Fibroblast of mammary gland (primary cell): ENCODE measurements at regions not wholly inside any gene's neighbourhood (a gene's known extent, or its start where the extent isn't known, plus 50 kb on each side); places are given as distances from the start of the nearest gene placed in this dataset.
A peak's percentile ranks its signal among the peaks of the same experiment; 100 is the strongest.

Experiments
- DNase-seq: peaks from one replicate; pipeline ENCODE4 v3.0.0-alpha.2; 2010; ENCODE audit warnings: low read depth
- H3K4me3 ChIP-seq: 2 replicates; pipeline ENCODE4 v1.5.1; 2011; ENCODE audit warnings: low read depth, mild to moderate bottlenecking, low read length, moderate library complexity; ENCODE audit not compliant: control insufficient read depth
- CTCF ChIP-seq: conservative IDR thresholded peaks from 2 replicates; pipeline ENCODE4 v1.5.1; 2011; ENCODE audit warnings: low read depth, low read length, inconsistent platforms; ENCODE audit not compliant: control insufficient read depth, insufficient read depth

DNA sequence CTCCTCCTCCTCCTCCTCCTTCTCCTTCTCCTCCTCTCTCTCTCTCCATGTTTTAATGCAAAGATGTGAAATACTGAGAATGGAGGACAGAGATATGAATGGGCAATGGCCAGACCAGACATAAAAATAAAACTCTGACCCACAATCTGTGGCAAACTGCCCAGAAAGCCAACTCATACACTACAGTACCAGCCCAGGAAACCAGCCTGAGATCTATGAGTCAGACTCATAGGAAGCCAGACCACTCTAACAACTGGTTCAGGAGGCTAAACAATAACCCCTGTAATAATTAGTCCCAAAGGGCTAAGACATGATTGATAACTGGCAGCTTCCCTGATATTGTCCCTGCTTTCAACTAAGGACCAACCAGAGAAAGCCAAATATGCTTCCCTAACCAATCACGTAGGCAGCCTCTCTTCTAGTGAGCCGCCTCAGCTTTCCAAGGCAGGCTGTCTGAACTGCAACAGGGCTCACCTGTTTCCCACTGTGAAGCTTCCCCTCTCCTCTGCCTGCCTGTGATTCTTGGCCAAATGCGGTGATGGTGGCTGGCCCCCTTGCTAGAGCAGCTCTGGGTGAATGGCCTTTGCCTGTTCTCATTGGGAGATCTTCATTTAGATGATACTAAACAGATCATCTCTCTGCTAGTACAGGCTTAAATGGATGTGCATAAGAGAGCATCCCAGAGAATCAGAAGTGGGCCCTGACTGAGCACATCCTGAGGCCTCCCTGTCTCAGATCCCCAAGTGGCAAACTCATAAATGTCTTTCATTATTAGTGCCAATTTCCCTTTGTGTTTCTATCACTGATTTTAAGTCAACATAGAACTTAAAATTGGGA is 817.6 kb downstream of the TNS3 start:
- H3K4me3 ChIP-seq = no peak overlapping the region
- TF ChIP-seq CTCF = no peak
- DNase-seq = peak; percentile 98

- no peak overlapping the region for H3K4me3 ChIP-seq
- no peak for DNase-seq
- TF ChIP-seq CTCF = no peak
These were observed 818.6 kb downstream of the TNS3 start for GRCh38 chr7:46763344-46763743.

DNA sequence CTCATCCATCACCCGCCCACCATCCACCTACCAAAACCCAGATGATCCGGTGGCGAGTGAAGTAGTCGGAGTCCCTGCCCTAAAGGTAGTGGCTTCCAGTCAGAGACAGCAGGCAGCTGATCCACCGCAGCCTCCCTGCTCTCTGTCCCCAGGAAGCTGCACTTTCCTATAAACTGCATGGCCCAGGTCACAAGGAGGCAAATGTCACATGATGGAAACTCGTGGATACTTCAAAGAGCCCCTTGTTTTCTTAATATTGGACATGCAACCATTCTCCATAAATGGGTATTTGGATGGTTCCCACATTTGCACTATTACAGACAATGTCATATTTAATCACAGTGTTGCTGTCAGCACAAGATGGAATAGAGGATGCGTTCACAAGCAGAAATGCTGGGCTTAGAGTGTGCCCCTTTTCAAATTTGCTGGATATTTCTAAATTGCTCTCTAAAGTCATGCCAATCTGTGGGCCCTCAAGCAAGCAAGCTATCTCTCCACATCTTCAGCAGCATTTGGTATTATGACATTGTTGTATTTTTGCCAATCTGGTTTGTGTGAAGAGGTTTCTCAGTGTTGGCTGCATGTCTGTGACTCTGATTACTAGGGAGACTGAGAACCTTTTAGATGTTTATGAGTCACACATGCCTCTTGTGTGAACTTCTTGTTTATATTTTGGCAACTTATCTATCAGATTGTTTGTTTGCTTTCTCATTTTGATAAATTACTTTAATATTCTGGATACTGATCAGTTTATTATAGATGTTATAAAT is 822.0 kb downstream of the TNS3 start:
- no peak overlapping the region for H3K4me3 ChIP-seq
- TF ChIP-seq CTCF = no peak
- peak; percentile 72 for DNase-seq

DNA sequence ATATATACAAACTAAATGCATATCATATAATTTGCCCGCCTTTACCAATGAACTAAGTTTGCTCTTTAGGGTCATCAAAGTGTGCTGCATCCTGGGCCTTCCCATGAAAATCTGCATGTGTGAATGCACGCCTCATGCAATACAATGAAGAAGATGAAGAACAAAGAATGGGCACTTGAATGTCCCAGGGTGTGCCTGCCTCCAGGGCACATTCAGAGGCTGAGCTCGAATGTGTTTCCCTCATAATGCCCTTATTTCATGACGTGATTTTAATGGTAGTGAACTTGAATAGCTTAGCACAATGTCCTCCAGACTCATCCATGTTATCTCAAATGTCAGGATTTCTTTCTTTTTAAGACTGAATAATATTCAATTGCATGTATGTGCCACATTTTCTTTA is 824.9 kb downstream of the TNS3 start:
- no peak for DNase-seq
- no peak for TF ChIP-seq CTCF
- H3K4me3 ChIP-seq = no peak overlapping the region

DNA sequence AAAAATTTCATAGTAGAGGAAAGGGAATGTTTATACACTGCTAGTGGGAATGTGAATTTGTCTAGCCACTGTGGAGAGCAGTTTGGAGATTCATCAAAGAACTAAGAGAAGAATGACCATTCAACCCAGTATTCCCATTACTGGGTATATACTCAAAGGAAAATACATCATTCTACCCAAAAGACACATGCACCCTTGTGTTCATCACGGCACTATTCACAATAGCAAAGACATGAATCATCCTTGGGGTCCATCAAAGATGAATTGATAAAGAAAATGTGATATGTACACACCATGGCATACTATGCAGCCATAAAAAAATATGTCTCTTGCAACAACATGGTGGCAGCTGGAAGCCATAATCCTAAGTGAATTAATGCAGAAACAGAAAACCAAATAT is 825.7 kb downstream of the TNS3 start:
- TF ChIP-seq CTCF = no peak

DNA sequence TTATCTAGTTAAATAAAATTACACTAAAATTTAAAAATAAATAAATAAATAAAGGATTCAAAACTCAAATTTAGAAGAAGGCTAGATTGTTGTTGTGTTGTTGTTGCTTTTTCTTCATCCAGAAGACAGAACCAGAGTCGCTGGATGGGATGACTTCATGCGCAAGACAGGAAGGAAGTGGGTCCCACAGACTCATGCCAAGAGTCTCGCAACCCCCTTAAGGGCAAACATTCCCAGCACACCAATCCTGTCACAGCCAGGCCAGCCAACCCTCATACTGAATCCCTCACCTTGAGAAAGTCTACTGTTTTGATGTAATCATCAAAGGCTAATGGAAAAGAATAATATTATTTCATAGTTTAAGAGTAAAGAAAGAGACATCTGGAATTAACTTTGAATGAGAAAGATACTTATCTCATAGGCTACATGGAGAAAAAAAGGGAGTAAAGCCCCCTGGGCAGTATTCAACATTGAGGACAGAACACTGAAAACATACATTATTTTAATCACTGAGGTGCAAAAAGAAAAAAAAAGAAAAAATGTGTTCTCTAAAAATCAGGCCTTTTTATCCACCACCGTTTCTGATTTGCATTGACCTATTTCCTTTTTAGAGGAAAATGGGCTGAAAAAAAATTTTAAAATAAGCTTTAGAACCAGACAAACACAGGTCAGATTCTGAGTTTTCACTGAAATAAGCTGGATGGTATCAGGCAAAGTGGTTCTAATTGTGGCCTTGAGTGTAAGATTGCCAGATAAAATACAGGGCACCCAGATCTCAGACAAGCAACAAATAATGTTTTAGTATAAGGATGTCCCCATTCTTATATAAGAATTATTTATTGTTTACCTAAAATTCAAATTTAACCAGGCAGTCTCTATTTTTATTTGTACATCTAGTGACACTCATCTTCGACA is 826.5 kb downstream of the TNS3 start:
- no peak for TF ChIP-seq CTCF
- no peak for DNase-seq
- H3K4me3 ChIP-seq = no peak overlapping the region

More for the DNA sequence above, 825.7 kb downstream of the TNS3 start:
- no peak overlapping the region for H3K4me3 ChIP-seq
- no peak for DNase-seq
